Fibroblast of peridontal ligament (primary cell): ENCODE measurements at regions not wholly inside any gene's neighbourhood (a gene's known extent, or its start where the extent isn't known, plus 50 kb on each side); places are given as distances from the start of the nearest gene placed in this dataset.

Experiments used
- DNase-seq: peaks from one replicate; pipeline ENCODE4 v3.0.0-alpha.2; 2010; ENCODE audit errors: extremely low read depth

DNA sequence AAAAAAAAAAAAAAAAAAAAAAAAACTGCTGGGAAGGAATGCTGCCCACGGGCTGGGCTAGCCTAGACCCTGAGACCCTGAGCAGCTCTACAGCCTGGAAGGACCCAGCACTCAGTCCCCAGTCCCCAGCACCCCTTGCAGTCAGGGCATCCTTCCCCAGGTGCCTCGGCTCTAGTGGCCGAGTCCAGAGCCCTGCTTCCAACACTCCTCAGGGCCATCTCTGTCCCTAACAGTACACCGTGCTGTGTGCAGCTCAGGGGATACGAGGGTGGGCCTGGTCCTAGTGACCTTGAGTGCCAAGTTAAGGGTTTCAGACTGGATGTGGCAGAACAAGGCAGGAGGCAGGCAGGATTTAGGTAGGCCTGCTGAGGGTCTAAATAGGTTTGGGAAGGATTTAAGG, 50.2 kb upstream of the LRP8 start:
- DNase-seq: no peak

DNA sequence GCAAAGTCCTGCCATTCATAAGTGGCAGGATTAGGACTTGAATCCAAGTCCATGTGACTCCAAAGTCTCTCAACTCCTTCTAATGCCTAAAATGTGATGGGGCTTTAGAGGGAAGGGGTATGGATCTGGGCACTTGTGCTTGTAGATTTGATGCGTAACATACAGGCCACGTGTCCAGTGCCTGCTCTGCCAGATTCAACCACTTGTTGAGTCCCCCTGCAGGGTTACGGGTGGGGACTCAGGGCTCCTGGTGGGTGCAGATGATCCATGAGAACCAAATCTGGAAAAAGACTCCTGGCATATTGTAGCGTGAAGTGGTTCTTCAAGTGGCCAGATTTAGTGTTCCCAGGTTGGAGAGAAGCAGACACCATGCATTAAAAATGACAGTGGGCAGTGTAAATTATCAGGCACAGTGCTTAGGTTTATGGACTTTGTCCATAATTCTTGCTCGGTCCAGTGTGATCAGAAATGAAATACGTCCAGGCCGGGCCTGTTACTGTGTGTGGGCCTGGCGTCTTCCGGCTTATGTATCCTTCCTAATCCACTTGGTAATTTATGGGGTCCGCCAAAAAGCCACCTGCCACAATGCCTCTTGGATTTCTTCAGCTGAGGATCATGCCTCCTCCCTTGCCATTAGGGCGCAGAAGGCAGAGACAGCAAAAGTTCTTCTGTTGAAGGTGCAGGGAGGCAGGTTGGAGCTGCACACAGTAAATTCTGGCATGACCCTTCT, 51.2 kb upstream of the LRP8 start:
- DNase-seq: no peak

- DNase-seq: no peak
Measured at GRCh38 chr1:53379662-53380002, 51.8 kb upstream of the LRP8 start.

GRCh38 chr1:53380296-53380695, 52.4 kb upstream of the LRP8 start:
- no peak for DNase-seq

- DNase-seq: peak; percentile 20
Measured at GRCh38 chr1:53381790-53382401, 54.0 kb upstream of the LRP8 start.

- DNase-seq: no peak
Measured at GRCh38 chr1:53383136-53383870, 55.4 kb upstream of the LRP8 start.

DNA sequence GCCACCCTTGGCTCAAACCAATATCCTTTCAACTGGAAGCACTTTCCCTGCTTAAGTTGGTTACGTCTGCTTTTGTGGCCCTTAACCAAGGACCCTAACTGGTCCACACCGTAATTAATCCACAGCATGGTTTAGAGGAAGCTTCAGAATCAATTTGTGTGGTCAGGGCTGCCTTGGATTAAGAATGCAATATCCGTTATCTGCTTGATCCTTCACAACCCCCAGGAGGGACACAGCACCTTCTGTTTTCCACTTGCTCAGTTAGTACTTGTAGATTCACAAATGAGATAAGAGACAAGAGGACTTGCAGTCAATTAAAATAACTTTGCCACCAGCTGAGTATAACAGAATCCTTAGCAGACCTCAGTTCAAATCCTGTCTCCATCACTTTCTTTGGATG, 56.9 kb upstream of the LRP8 start:
- DNase-seq: no peak

- DNase-seq: no peak
Measured at GRCh38 chr1:53385276-53386225, 57.7 kb upstream of the LRP8 start.

DNA sequence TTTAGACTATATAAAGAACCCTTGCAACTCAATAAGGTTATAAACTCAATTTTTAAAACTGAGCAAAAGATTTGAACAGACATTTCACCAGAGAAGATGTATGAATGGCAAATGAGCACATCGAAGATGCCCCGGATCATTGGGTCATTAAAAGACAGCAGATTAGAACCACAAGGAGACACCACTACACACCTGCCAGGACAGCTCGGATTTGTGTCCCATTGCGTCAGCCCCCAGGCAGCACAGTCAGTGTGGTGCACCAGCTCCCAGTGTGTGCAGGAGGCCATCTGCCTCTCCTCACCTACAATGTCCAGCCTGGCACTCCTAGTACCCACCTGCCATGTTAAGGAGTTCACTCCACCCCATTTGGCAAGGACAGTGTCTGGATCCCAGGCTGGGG, 61.1 kb upstream of the LRP8 start:
- no peak for DNase-seq

DNA sequence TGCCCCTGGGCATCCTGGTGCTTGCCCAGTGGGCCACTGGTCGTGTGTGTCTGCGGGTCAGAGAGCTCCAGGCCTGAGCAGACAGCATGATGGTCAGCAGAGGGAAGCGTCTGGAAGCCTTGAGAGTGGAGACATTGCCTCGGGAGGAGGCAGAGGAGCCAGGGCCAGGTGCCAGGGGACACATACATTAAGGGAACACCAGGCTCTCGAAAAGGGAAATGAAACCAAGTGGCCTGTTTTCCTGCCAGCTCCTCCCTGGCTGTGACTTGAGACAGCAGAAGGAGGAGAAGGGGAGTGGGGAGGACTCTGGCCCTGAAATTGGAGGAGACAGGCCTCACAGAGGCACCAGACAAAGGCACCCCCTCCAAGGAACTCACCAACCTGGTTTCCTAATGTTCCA, 62.4 kb upstream of the LRP8 start:
- no peak for DNase-seq

- DNase-seq: no peak
Measured at GRCh38 chr1:53390736-53391135, 62.9 kb upstream of the LRP8 start.

- DNase-seq: no peak
Measured at GRCh38 chr1:53391296-53391695, 63.4 kb upstream of the LRP8 start.

GRCh38 chr1:53391982-53392381, 64.1 kb upstream of the LRP8 start:
- DNase-seq: peak; percentile 53

DNA sequence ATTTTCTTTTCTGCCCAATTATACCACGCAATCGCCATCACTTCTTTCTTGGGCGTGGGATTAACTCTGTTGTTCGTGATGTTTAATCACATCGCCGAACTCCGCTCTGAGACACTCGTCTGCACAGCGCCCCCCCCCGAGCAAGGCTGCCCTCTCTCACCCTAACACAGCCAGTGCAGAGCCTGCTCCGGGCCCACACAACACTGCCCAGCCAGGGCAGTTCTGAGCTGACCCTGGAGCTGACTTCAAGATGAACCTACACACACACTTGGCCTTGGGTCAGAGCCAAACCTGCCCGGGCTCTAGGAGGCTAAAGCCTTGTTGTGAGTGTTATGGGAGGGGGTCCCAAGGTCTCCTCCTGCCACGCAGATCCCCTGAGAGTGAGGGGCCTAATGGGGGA, 64.6 kb upstream of the LRP8 start:
- no peak for DNase-seq

DNA sequence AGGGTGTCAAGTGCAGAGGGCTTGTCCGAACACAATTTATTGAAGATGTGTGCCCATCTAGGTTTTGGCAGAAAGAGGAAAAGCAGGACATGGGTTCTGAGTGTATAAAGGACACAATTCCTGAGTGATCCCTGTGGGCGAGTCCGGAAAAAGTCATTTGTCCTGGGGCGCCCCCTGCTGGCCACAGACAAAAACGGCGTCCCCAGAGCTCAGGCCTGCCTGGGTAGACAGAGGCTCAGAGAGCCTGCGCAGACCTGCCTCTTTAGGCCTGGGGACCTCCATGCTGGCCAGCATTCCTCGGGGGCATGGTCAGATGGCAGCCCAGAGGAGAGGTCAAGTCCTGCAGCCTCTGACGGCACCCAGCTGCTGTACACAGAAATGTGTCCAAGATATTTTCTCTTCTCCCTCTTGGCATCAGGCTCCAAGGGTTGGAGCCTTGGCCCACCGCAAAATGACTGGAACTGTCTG, 65.5 kb upstream of the LRP8 start:
- peak; percentile 67 for DNase-seq

GRCh38 chr1:53394306-53394705, 64.9 kb upstream of the DMRTB1 start:
- no peak for DNase-seq

DNA sequence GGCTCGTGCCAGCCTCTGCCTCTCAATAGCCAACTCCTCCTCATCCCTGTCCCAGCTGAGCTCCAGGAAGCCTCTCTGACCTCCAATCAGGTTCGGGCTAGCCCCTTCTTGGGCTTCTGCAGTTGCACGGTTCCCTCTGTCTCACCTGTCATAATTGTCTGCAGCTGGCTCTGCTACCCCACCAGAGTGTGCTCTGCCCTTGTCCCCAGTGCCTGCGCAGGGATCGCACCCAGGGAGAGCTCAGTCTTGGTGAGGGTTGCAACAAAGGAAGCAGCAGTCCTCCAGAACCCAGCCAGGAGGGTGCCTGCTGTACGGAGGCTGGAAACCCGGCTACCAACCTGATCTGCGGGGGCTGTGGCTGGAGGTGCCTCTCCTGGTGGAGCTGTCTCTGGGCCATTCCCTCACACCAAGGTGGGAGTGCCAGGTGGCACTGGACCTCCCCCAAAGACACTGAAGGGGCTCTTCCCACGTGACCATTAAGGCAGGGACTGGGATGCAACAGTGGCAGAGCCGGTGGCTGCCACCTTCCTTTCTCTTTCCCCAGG, 63.5 kb upstream of the DMRTB1 start:
- DNase-seq: no peak

DNA sequence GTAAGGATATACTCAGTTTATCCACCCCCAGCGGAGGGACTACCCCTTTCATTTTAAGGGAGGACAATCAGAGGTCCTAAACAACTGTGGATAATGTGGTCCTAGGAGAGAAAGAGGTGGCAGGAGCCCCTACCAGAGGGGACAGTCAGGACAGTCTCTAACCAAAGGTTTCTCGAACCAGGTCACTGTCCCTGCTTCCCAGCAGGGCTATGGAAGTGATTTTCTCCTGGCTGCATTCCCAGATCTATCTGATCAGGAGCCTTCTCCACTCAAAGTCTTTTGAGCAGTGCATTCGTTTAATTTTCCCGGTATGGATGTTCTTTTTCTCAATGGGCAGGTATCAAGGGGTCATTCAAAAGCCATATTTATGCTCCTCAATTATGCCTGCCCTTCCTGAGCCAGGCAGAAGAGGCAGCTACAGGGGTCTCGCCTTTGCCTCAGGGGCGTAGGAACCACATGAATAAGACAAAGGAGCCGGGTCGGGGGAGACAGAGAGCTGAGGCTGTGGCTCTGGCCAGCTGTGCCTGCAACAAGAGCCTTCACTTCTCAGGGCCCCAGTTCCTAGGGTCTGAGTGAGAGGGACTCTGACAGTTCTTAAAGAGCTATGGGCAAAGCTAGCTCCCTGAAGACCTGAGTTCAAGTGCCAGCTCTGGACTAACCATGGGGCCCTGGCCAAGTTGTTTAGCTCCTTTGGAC, 62.5 kb upstream of the DMRTB1 start:
- DNase-seq: peak; percentile 13

DNA sequence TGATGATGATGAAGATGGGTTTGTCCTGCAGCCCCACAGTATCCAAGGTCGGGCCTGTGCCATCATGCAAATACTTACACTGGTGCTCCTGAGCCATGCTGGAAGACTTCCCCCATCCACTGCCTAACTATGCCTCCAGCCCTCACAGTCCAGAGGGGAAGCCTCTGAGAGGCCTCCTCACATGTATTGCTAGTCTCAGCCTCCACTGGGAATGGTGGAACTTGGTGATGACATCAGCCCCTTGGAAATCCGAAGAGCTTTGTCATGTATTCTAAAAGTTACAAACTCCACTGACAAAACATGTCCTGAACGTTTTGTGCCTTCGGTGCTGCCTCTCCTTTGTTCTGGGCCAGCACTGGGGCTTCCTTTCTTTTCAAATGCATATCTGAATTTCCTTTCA, 61.1 kb upstream of the DMRTB1 start:
- DNase-seq: peak; percentile 41

DNA sequence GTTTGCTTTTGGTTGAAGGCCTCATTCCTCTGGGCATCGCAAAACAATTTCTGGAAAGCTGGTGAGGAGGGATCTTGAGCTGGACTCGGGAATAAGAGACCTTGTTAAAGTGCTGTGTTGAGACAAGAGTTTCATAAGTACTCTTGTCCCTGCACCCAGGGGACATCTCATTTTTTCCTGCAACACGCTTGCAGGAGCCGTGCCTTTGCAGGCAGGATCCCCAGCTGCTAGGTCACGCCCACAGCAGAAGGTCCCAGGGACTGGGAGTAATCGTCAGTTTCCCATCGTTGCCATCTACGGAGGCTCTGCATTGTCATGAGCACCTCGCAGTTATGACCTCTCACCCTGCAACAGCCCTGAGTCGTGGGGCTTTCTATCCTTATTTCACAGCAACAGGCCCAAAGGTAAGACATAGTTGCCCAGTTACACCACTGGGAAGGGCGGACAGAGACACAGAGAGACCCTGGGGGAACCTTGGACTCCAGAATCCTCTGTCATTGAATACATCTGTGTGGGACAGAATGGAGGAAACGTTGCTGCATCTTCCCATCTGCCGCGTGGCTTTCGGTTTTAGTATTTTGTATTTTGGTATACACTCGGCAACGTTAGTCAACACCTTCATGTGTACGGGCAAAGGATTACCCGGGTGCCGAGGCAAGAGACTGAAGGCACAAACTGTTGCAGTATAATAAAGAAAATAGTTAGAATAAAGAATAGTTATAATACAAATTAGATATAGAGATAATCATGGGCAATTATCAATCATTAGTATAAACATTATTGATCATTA, 60.4 kb upstream of the DMRTB1 start:
- no peak for DNase-seq
